Lower lobe of right lung (tissue), 2 donors: ENCODE measurements at regions not wholly inside any gene's neighbourhood (a gene's known extent, or its start where the extent isn't known, plus 50 kb on each side); places are given as distances from the start of the nearest gene placed in this dataset.

Source experiments
- ATAC-seq, 2 donors: fragments of 200-7000 bp; cut with Tn5 transposase; one replicate each; pipeline ENCODE4 v1.9.1; 2020 to 2022; ENCODE audit warnings: mild to moderate bottlenecking in 2 of 2, moderate library complexity in 2 of 2
- DNase-seq: peaks from one replicate; pipeline ENCODE4 v3.0.0-alpha.2; 2020
- H3K27ac ChIP-seq: fragments of 200-600 bp; one replicate; pipeline ENCODE4 v1.8.0; 2022
- H3K27me3 ChIP-seq: fragments of 200-600 bp; one replicate; pipeline ENCODE4 v1.8.0; 2022; ENCODE audit warnings: low read depth
- H3K36me3 ChIP-seq: fragments of 200-600 bp; one replicate; pipeline ENCODE4 v1.8.0; 2022; ENCODE audit warnings: mild to moderate bottlenecking
- H3K4me1 ChIP-seq: fragments of 200-600 bp; one replicate; pipeline ENCODE4 v1.8.0; 2022
- H3K4me3 ChIP-seq: fragments of 200-600 bp; one replicate; pipeline ENCODE4 v1.8.0; 2022; ENCODE audit warnings: mild to moderate bottlenecking
- H3K9me3 ChIP-seq: fragments of 200-600 bp; one replicate; pipeline ENCODE4 v1.8.0; 2022
- intact Hi-C: fragments of 100-400 bp; cut with DNase I; formaldehyde crosslinking; loops from one replicate; pipeline ENCODE4 v1.11.0; 2022
- TF ChIP-seq, protein P1 (sequence below): fragments of 200-600 bp; IDR thresholded peaks from one replicate; pipeline ENCODE4 v1.8.0; 2022; ENCODE audit warnings: antibody characterized with exemption, mild to moderate bottlenecking
- donor health status: DM: no; HTN: yes; CAD: no; lungs with severe emphysema.

DNA sequence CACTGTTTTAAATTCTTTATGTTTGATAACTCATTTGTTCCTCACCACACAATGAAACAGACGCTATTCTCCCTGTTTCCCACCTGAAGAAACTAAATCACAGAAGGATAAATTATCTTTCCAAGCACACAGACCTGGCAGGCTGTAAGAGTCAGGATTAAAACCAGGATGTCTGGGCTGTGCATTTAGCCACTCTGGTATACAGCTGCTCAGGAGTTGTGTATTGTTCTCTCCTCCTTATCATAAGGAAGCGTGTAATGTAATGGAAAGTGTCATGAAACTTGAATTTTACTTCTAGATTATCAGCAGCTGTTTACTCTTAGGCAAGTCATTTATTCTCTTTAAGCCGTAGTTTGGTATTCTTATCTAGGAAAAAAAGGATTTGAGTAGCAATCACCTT lies 154.8 kb upstream of the LRIG3 start:
- TF ChIP-seq, protein P1, sequence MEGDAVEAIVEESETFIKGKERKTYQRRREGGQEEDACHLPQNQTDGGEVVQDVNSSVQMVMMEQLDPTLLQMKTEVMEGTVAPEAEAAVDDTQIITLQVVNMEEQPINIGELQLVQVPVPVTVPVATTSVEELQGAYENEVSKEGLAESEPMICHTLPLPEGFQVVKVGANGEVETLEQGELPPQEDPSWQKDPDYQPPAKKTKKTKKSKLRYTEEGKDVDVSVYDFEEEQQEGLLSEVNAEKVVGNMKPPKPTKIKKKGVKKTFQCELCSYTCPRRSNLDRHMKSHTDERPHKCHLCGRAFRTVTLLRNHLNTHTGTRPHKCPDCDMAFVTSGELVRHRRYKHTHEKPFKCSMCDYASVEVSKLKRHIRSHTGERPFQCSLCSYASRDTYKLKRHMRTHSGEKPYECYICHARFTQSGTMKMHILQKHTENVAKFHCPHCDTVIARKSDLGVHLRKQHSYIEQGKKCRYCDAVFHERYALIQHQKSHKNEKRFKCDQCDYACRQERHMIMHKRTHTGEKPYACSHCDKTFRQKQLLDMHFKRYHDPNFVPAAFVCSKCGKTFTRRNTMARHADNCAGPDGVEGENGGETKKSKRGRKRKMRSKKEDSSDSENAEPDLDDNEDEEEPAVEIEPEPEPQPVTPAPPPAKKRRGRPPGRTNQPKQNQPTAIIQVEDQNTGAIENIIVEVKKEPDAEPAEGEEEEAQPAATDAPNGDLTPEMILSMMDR, result no peak
- peaks cover 6% of the 10 kb centered on the region for H3K4me1 ChIP-seq
- no peaks in the 10 kb centered on the region for H3K36me3 ChIP-seq
- no peak for ATAC-seq
- no peaks in the 10 kb centered on the region for H3K27me3 ChIP-seq
- H3K4me3 ChIP-seq, result no peak overlapping the region
- DNase-seq, result no peak
- no peaks in the 10 kb centered on the region for H3K9me3 ChIP-seq
- no peak overlapping the region for H3K27ac ChIP-seq
- intact Hi-C loops, result no loop called here

DNA sequence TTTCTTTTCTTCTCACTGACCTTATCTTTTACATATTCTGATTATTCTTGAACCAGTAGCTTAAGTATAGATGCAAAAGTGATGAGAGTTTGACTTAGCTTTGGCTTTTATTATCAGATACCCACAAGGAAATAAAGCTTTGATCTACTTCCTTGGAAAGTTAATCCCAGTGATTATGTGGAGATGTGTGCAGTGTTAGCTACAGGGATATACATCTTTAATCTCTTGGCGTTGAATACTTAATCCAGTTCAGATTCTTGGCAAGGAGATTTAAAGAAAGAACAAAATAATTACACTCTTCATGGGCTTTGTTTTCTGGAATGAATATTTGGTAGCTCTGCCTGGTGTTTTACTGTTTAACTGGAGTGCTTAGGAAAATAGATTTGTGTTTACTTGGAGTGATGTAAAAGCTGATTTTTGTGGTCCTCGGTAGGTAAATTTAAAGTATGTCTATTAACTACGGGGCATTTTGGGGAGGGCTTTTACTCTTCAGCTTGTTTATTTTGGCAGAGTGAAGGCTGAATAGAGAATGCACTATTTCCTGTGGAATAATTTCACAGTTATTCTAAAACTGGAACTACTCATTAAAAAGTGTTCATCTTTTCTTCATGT lies 150.1 kb upstream of the LRIG3 start:
- no peak for DNase-seq
- ATAC-seq, result peak in 1 of 2 donors; percentile 18
- Histone ChIP-seq H3K27me3 (no peaks in the 10 kb centered on the region), H3K9me3 (no peaks in the 10 kb centered on the region), H3K36me3 (no peaks in the 10 kb centered on the region), H3K4me1 (no peaks in the 10 kb centered on the region), H3K4me3 (no peak overlapping the region), H3K27ac (no peak overlapping the region)
- TF ChIP-seq, protein P1, result no peak
- intact Hi-C loops, result no loop called here

DNA sequence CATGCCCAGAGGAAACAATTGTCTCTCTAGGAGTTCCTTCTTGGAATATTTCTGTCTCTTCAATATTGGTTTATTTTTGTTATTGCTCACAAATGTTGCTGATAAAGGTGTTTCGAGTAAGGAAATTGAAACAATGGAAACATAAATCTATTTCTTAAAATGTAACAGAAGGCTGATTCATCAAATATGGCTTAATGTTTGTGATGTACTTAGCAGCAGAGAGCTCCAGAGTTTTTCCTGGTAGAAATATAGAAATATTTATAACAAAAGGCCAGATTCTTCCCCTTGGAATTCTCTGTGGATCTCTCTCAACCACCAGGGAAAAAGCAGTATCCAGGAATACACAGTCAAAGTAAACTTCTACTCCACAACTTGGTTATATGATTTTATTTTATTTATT lies 149.2 kb upstream of the LRIG3 start:
- no peaks in the 10 kb centered on the region for H3K36me3 ChIP-seq
- no peak for DNase-seq
- H3K4me1 ChIP-seq, result no peaks in the 10 kb centered on the region
- no peak overlapping the region for H3K27ac ChIP-seq
- no peaks in the 10 kb centered on the region for H3K9me3 ChIP-seq
- TF ChIP-seq, protein P1, result no peak
- ATAC-seq, result no peak
- intact Hi-C loops, result no loop called here
- H3K27me3 ChIP-seq, result no peaks in the 10 kb centered on the region
- no peak overlapping the region for H3K4me3 ChIP-seq

DNA sequence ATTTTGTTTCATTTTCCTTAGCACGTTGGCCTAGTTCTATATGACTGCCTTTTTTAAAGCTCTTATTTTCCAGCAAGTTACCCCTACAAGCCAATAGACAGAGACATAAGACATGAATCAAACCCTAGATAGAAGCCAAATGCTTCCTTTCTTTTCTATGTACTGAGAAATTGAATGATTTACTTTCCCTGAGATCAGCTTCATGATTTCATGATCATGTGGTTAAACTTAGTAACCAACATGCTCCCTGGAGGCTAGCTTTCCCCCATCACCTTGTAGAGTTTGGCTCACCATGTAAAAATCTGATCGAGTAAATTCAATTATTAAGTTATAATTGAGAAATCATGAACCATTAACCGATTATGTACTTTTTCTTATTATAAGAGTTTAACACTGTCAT lies 148.1 kb upstream of the LRIG3 start:
- ATAC-seq (no peak), DNase-seq (no peak)
- TF ChIP-seq, protein P1, result no peak
- intact Hi-C loops, result no loop called here
- Histone ChIP-seq H3K4me1 (no peaks in the 10 kb centered on the region), H3K27me3 (no peaks in the 10 kb centered on the region), H3K9me3 (no peaks in the 10 kb centered on the region), H3K27ac (no peak overlapping the region), H3K36me3 (no peaks in the 10 kb centered on the region), H3K4me3 (no peak overlapping the region)

DNA sequence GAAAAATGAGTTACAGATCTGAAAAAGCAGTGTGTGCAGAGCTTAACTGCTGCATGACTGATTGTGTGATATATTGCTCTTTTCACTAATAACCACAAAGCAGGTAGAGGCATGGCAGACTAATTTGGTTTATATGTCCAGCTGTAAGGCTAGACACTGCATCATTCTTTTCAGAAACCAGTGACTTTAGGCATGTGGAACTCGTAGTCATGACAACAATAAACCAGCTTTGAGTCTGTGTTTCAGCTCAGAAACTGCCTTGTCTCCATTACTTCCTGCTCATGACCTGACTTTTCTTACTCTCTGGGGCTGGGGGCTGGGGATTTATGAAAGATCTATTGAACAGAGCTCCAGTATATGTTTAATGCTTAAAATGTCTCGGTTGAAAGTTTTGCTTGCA lies 146.8 kb upstream of the LRIG3 start:
- DNase-seq (no peak), ATAC-seq (no peak)

More for the DNA sequence above, 146.8 kb upstream of the LRIG3 start:
- H3K9me3 ChIP-seq, result no peaks in the 10 kb centered on the region
- no peaks in the 10 kb centered on the region for H3K4me1 ChIP-seq
- intact Hi-C loops, result no loop called here
- no peak overlapping the region for H3K27ac ChIP-seq
- no peaks in the 10 kb centered on the region for H3K36me3 ChIP-seq
- H3K4me3 ChIP-seq, result no peak overlapping the region
- no peaks in the 10 kb centered on the region for H3K27me3 ChIP-seq
- TF ChIP-seq, protein P1, result no peak
